ENCODE measurements at regions not wholly inside any gene's neighbourhood (a gene's known extent, or its start where the extent isn't known, plus 50 kb on each side); places are given as distances from the start of the nearest gene placed in this dataset.

DNA sequence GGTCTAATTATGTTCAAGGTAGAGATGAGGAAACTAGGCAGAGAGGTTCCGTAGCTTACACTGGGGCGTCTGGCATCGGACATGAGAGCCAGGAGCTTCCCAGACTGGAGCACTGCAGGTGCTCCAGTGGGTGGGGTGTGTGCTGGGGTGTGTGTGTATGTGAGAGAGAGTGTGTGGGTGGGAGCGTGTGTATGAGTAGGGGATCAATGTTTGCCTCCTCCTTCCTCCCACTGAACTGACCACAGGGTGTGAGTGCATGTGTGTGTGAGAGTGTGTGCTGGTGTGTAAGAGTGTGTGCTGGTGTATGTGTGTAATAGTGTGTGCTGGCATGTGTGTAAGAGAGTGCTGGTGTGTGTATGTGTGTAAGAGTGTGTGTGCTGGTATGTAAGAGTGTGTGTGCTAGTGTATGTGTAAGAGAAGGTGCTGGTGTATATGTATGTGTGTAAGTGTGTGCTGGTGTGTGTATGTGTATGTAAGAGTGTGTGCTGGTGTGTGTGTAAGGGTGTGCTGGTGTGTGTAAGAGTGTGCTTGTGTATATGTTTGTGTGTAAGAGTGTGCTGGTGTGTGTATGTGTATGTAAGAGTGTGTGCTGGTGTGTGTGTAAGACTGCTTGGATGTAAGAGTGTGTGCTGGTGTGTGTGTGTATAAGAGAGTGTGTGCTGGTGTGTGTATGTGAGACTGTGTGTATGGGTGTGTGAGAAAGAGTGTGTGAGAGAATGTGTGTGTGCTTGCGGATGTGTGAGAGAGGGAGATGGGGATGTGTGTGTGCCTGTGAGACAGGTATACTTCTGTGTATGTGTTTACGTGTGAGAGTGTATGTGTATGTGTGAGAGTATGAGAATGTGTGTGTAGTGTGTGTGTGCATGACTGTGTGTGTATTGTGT lies 139.9 kb downstream of the MRM1 start:
- CTCF ChIA-PET: no interaction called here
- no peaks in the 10 kb centered on the region for H3K9me3 Mint-ChIP-seq (ENCODE audit: low read depth)
- H3K36me3 Mint-ChIP-seq: no peaks in the 10 kb centered on the region
- H3K4me1 Mint-ChIP-seq: no peaks in the 10 kb centered on the region
- H3K27me3 Mint-ChIP-seq: peaks cover 11% of the 10 kb centered on the region
- no peak overlapping the region for H3K4me3 Mint-ChIP-seq
- no peak overlapping the region for H3K27ac Mint-ChIP-seq
- ATAC-seq (no peak), DNase-seq (no peak)

DNA sequence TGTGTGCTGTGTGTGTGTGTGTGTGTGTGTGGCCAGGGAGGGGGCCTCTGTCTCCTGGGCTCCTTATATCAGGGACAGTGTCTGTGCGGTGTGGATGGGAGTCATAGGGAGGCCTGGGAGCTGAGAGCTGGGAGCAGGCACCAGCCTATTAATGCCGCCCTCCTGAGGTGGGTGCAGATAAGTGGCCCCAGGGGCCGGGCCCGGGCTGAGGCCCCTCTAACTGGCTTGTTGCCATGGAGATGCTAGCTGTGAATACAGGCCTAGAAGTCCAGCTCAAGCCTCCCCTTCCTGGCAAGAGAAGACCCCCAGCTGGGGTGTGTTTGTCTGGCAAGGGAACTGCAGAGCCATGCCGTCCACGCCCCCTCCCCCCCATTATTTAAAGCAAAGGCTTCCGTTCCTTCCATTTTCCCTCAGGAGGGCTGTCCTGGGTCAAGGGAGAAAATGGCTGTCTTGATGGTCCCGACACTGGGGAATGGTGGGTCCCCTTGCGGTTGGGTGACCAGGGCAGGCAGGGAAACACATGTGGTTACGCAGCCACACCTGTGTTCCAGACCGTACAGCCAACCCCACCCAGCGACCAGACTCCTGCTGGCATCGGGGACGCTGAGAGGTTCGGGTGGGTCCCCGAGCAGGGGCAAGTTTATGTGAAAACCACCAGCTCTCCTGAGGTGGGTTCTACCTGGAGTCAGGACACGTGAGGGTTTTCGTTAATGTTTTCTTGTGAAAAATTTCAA lies 141.1 kb downstream of the MRM1 start:
- no peaks in the 10 kb centered on the region for H3K36me3 Mint-ChIP-seq
- no peaks in the 10 kb centered on the region for H3K4me1 Mint-ChIP-seq
- H3K9me3 Mint-ChIP-seq (ENCODE audit: low read depth): no peaks in the 10 kb centered on the region
- peaks cover 11% of the 10 kb centered on the region for H3K27me3 Mint-ChIP-seq
- no peak for DNase-seq
- H3K4me3 Mint-ChIP-seq: no peak overlapping the region
- ATAC-seq: no peak
- CTCF ChIA-PET: interaction anchor here (2.1 kb wide), 1 partner anchor 13 kb away, joined by 5 read pairs; no protein-coding TSS in a partner anchor
- no peak overlapping the region for H3K27ac Mint-ChIP-seq

DNA sequence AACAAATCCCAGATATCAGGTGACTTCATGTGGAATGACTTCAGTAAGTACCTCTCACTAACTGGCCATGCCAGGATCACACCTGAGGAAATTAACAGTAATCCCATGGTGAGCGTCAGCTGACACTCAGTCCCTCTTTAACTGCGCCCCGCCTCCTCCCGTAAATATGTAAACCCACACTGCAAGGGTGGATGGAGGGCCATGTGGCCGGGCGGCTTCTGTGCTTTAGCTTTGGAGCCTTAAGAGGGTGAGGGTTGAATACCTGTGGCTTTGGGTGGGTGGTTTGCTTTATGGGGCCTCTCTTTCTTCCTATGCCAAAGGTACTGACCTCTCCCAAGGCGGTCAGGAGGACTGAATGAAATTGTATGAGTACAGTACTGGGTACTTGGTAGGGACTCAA lies 141.7 kb downstream of the MRM1 start:
- no peaks in the 10 kb centered on the region for H3K36me3 Mint-ChIP-seq
- ATAC-seq: no peak
- peaks cover 8% of the 10 kb centered on the region for H3K27me3 Mint-ChIP-seq
- H3K9me3 Mint-ChIP-seq (ENCODE audit: low read depth): no peaks in the 10 kb centered on the region
- H3K4me3 Mint-ChIP-seq: no peak overlapping the region
- CTCF ChIA-PET: interaction anchor here (0.5 to 2.1 kb wide), 2 partner anchors 12 to 117 kb away, joined by 3 to 5 read pairs; no protein-coding TSS in a partner anchor
- no peak overlapping the region for H3K27ac Mint-ChIP-seq
- no peak for DNase-seq
- no peaks in the 10 kb centered on the region for H3K4me1 Mint-ChIP-seq

DNA sequence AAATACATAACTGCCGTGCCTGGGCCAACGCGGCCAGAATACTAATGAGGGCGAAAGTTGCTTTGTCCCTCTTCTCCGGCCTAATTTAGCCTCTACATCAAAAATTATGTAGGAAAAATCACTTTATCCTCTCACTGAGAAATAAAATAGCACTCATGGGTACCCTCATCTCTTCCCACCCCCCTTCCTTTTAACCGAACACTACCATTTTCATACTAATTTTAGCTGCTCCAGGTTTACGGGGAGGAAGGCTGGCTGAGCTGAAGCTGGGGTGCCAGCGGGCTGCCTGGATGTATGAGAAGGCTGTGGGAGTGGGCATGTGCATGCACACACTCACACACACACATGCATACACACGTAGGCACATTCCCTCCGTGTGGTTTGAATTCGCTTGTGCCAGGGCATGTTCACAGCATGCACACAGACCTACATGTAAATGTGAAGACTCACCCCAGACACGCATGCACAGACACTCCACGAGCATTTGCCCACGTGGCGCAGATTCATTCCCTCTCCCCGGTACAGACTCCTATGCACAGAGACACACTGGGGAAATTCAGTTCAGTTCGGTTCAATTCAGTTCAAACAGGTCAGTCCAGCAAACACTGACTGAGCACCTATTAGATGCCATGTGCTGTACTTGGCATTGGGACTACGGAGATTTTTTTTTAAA lies 145.1 kb downstream of the MRM1 start:
- no peak for DNase-seq
- no peak overlapping the region for H3K27ac Mint-ChIP-seq
- no peaks in the 10 kb centered on the region for H3K4me1 Mint-ChIP-seq
- no peaks in the 10 kb centered on the region for H3K36me3 Mint-ChIP-seq
- H3K4me3 Mint-ChIP-seq: no peak overlapping the region
- H3K27me3 Mint-ChIP-seq: peaks cover 11% of the 10 kb centered on the region
- H3K9me3 Mint-ChIP-seq (ENCODE audit: low read depth): no peaks in the 10 kb centered on the region
- no peak for ATAC-seq
- CTCF ChIA-PET: no interaction called here

DNA sequence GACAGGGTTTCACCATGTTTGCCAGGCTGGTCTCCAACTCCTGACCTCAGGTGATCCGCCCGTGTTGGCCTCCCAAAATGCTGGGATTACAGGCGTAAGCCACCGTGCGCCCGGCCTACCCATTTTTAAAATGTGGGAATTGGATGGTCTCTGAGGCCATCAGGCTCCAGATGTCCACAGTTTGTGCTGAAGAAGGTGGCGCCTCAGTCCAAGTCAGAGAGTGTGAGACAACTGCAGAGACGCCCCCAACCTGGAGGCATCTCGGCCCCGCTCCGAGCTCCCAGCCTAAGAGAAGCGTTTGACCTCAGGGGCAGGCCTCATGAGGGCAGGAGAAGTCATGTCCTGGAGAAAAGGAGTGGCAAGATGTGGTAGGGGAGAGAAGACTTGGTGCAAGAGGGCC lies 146.5 kb downstream of the MRM1 start:
- Mint-ChIP-seq H3K27ac (no peak overlapping the region), H3K9me3 (ENCODE audit: low read depth) (no peaks in the 10 kb centered on the region), H3K4me1 (no peaks in the 10 kb centered on the region), H3K4me3 (no peak overlapping the region), H3K36me3 (no peaks in the 10 kb centered on the region), H3K27me3 (peaks cover 11% of the 10 kb centered on the region)
- no peak for DNase-seq
- no peak for ATAC-seq
- CTCF ChIA-PET: no interaction called here

DNA sequence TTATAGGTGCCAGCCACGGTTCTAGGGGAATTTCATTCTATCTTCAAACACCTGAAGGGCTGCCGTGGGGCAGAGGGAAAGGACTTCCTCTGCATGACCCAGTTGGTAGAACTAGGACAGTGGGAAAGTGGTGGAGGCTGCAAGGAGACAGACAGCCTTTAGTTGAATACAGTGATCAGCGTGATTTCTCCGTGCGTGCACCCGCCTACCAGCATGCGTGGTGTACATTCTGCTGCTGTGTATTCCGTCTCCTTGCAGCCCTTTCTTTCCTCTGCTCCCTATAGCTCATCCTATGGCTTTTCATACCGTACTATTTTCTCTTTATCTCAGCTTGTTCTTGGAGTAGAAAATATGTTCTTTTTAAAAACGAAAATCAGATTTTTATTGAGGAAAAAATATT lies 146.9 kb downstream of the MRM1 start:
- Mint-ChIP-seq H3K4me3 (no peak overlapping the region), H3K4me1 (no peaks in the 10 kb centered on the region), H3K27me3 (peaks cover 11% of the 10 kb centered on the region), H3K36me3 (no peaks in the 10 kb centered on the region), H3K9me3 (ENCODE audit: low read depth) (no peaks in the 10 kb centered on the region), H3K27ac (no peak overlapping the region)
- CTCF ChIA-PET: no interaction called here
- ATAC-seq: no peak
- no peak for DNase-seq

DNA sequence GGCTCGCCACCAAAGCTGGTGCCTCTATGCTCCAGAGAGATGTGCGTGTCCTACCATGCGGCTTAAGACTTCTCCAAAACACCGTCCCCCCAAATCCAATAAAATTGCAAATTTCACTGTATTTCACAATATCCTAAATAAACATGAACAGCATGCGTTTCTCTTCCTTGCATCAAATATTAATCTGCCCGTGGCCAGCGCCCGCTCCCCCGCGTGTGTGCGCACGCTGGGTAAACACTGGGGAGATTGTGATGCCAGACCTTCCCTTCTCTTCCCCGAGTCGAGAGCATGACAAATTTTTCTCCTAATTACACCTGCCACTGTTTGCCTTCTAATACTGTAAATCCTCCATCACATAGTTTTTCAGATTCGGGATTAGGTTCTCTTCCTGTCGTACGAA lies 148.1 kb downstream of the MRM1 start:
- ATAC-seq (no peak), DNase-seq (no peak)
- no peak overlapping the region for H3K27ac Mint-ChIP-seq
- H3K36me3 Mint-ChIP-seq: no peaks in the 10 kb centered on the region
- CTCF ChIA-PET: no interaction called here
- H3K27me3 Mint-ChIP-seq: peaks cover 9% of the 10 kb centered on the region
- no peak overlapping the region for H3K4me3 Mint-ChIP-seq
- no peaks in the 10 kb centered on the region for H3K9me3 Mint-ChIP-seq (ENCODE audit: low read depth)
- no peaks in the 10 kb centered on the region for H3K4me1 Mint-ChIP-seq

DNA sequence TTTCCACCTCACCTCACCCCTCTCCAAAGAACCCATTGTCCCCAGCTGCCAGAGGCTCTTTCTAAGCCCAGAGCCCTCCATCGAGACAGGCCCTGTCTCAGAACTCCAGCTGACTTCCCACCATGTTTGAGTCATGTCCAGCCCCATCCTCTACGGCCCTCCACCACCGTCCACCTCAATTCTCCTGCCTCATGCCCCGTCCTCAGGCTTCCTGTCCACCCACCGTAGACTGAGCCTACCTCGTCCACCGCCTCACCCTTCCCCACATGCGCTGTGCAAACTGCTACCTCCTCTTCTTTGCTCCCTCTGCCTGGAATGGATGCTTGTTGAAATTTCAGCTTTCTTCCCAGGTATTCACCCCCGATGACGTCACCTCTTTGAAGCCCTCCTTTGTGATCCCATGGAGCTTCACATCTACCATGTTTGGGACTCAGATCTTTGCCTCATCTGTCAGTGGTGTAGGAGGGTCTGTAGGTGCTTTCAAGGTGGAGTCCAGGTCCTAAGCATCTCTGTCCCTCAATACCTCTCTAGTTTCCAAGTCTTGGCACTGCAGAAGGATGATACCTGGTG lies 149.0 kb downstream of the MRM1 start:
- H3K9me3 Mint-ChIP-seq (ENCODE audit: low read depth): no peaks in the 10 kb centered on the region
- CTCF ChIA-PET: no interaction called here
- no peaks in the 10 kb centered on the region for H3K36me3 Mint-ChIP-seq
- H3K4me1 Mint-ChIP-seq: no peaks in the 10 kb centered on the region
- H3K27me3 Mint-ChIP-seq: peaks cover 8% of the 10 kb centered on the region
- no peak overlapping the region for H3K27ac Mint-ChIP-seq
- ATAC-seq (no peak), DNase-seq (no peak)
- H3K4me3 Mint-ChIP-seq: no peak overlapping the region

DNA sequence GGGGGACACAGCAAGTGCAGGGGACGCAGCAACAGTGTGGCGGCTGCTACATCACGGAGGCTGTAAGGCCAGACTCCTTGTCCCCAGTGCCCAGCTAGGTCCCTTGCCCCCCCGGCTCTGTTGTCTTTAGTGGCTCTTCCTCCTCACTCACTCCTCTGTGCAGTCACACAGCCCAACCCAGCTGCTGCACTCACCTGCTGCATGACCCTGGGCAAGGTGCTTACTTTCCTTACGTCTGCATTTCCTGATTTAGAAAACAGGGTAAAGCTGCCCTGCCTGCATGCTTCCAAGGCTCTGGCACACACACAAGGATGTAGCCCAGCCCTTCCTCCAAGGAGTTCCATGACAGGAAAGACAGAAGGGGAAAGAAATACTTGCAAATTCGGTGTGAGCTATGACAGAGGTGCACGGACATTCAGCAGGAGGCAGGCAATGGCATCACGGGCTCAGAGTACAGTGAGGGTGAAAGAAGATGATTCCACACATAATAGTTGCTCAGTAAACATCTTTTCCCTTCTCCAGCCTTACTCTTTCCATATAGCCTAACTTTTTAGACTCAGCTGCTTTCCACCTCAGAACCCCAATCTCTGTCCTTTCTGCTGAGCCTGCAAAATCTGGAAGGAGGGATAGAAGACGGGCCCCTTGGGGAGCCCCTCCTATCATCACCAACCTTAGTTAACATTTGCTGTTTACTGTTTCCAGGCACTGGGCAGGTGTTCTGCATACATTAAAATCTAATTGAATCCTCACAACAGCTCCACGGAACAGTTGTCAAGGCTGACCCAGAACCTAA lies 150.9 kb downstream of the MRM1 start:
- H3K36me3 Mint-ChIP-seq: no peaks in the 10 kb centered on the region
- no peak overlapping the region for H3K27ac Mint-ChIP-seq
- no peaks in the 10 kb centered on the region for H3K4me1 Mint-ChIP-seq
- DNase-seq (no peak), ATAC-seq (no peak)
- H3K4me3 Mint-ChIP-seq: no peak overlapping the region
- CTCF ChIA-PET: interaction anchor here (1.5 kb wide), 1 partner anchor 124 kb away, joined by 6 read pairs; no protein-coding TSS in a partner anchor
- H3K27me3 Mint-ChIP-seq: peaks cover 8% of the 10 kb centered on the region
- no peaks in the 10 kb centered on the region for H3K9me3 Mint-ChIP-seq (ENCODE audit: low read depth)

DNA sequence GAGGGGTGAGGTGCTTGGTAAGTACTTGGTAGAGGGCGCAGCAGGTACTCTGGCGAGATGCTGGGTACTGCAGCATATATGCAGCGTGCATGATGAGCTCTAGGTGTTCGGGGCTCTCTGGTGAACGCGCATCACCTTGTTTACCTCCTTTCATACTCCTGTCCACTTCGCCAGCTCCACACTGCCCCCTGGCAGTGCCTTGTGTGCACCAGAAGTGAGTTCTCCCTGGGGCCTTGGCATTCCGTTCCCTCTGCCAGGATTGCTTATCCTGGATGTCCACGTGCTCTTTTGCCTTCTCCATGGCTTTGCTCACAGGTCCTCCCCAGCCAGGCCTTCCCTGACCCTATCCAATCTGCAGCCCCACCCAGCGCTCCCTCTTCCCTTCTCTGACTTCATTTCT lies 154.2 kb downstream of the MRM1 start:
- H3K36me3 Mint-ChIP-seq: no peaks in the 10 kb centered on the region
- H3K27ac Mint-ChIP-seq: no peak overlapping the region
- no peaks in the 10 kb centered on the region for H3K4me1 Mint-ChIP-seq
- H3K27me3 Mint-ChIP-seq: peaks cover 3% of the 10 kb centered on the region
- no peaks in the 10 kb centered on the region for H3K9me3 Mint-ChIP-seq (ENCODE audit: low read depth)
- CTCF ChIA-PET: interaction anchor here (0.7 to 2.2 kb wide), 16 partner anchors 10 to 484 kb away, joined by 3 to 19 read pairs (median 5); partner anchors contain the start of gene MRM1
- H3K4me3 Mint-ChIP-seq: no peak overlapping the region
- DNase-seq: peak; percentile 62
- peak; percentile 55 for ATAC-seq

DNA sequence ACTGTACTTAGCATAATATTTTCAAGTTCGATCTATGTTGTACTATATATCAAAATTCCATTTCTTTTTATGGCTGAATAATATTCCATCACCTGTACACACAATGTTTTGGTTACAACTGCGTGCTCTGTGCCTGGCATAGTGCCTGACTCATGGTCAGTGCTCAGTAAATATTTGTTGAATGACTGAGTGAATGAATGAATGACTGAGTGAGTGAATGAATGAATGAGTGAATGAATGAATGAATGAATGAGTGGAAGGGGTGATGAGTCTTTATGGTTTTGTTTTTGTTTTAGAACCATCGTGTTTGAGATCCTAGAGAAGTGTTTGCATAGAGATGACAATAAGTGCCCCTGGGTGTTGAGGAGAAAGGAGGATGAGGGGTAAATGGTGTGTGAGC lies 155.3 kb downstream of the MRM1 start:
- H3K9me3 Mint-ChIP-seq (ENCODE audit: low read depth): peaks cover 5% of the 10 kb centered on the region
- no peaks in the 10 kb centered on the region for H3K4me1 Mint-ChIP-seq
- ATAC-seq (no peak), DNase-seq (no peak)
- H3K4me3 Mint-ChIP-seq: no peak overlapping the region
- no peak overlapping the region for H3K27ac Mint-ChIP-seq
- CTCF ChIA-PET: no interaction called here
- peaks cover 3% of the 10 kb centered on the region for H3K27me3 Mint-ChIP-seq
- no peaks in the 10 kb centered on the region for H3K36me3 Mint-ChIP-seq

DNA sequence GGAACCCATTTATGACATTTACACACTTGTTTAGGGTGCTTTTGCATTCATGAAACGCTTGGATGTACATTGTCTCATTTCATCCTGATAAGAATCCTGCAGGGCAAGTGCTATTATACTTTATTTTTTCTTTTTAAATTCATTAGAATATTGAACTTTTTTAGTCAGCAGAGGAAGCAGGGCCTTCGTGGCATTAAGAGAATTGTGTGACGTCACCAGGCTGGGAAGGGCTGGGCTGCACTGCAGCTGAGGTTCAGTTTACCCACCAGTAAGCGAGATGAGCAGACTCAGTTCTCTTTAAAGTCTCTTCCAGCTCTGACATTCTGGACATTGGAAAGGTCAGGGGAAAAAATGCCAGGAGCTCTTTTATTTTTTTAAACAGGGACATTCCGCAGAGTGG lies 159.0 kb downstream of the MRM1 start:
- no peak overlapping the region for H3K4me3 Mint-ChIP-seq
- CTCF ChIA-PET: no interaction called here

More for the DNA sequence above, 159.0 kb downstream of the MRM1 start:
- Mint-ChIP-seq H3K27me3 (no peaks in the 10 kb centered on the region), H3K4me1 (peaks cover 16% of the 10 kb centered on the region), H3K36me3 (no peaks in the 10 kb centered on the region), H3K9me3 (ENCODE audit: low read depth) (peaks cover 5% of the 10 kb centered on the region), H3K27ac (no peak overlapping the region)
- ATAC-seq (no peak), DNase-seq (no peak)

Data from activated CD8-positive, alpha-beta memory T cell treated with anti-CD3 and anti-CD28 coated beads, Interleukin-2, amount 10 ng/mL, durations not matched to agents 7 days and 5 days (primary cell).